Inferior parietal cortex (tissue), 1 donor: ENCODE measurements at regions not wholly inside any gene's neighbourhood (a gene's known extent, or its start where the extent isn't known, plus 50 kb on each side); places are given as distances from the start of the nearest gene placed in this dataset.
"Not testable (repeated sequence)": the region's sequence is repeated elsewhere in the genome, so short reads cannot be mapped to it uniquely, and the experiment has no call there.

Experiments used
- DNase-seq: peaks from one replicate; pipeline ENCODE4 v3.0.0-alpha.2; 2016; ENCODE audit errors: extremely low spot score

GRCh38 chr5:142542078-142542477 is 143.8 kb downstream of the FGF1 start:
- no peak for DNase-seq

DNA sequence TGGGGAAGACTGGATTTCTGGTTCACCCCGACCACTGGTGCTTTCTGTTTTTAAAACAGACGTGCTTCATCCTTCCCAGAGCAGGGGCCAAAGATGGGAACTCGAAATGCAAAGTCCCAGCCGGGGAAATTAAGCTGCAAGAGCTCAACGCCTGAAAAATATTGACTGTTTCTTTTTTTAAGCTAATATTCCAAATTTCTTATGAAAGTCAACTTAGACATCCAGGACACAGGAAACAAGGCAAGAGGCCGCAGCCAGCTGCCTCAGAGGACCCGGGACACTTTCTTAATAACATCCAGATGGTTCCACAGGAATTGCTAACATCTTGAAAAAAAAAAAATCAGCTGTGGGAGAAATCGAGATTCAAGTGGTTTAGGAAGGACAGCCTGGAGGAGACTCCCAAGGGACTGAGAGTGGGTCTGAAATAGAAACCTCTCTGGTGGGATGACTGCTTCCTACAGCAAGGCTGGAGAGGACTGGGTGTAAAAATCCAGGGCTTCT is 144.9 kb downstream of the FGF1 start:
- no peak for DNase-seq

DNA sequence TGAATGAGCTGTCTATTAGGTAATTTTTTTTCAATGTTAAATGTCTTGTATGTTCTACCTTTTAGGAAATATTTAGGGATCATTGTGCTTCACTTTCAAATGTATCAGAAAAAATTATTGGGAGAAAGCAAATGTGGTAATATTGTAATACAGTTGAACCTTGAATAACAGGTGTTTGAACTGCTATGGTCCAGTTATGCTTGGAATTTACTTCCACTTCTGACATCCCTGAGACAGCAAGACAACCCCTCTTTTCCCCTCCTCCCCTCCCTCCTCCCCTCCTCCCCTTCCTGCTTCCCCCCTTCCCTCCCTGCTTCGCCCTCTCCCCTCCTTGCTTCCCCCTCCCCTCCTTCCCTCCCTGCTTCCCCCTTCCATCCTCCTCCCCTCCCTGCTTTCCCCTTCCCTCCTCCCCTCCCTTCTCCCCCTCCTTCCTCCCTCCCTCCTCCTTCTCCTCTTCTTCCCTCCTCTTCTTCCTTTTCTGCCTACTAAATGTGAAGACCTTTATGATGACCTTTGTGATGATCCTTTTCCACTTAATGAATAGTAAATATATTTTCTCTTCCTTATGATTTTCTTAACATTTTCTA is 146.6 kb downstream of the FGF1 start:
- no peak for DNase-seq

- DNase-seq: no peak
These were observed 148.0 kb downstream of the FGF1 start for GRCh38 chr5:142537938-142538337.

GRCh38 chr5:142532781-142533176 is 153.1 kb downstream of the FGF1 start:
- DNase-seq: no peak

DNA sequence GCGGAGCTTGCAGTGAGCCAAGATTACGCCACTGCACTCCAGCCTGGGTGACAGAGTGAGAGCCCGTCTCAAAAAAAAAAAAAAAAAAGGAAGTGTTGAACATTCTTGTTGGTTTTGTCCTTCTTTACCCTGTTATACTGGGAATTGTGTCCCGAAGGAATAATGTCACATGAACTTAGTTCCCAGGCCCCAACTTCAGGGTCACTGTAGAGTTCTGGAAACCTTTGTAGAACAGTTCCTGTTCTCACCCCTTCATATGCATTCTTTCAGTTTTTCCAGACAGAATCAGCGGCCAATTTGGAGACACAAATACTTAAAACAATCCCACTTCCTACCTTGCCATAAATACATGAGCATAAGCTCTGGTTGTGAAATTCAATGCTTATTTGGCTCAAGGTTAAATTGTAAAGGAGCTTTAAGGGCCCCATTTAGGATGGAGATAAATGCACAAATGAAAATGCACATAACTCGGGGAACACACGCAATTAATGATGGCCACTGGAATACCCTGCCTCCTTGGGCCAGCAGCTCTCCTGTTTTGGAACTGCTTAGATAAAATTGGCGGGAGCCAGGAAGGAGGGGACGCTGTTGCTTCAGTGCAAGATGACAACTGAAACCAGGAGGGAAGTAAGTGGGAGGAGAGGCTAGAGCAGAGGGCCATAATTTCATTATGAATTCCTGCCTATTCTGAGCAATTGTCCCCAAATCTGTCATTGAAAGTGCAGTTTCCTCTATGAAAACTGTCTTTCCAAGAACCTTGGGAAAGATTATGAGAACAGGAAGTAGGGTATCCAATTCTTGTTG is 153.7 kb downstream of the FGF1 start:
- no peak for DNase-seq

GRCh38 chr5:142530904-142531303 is 155.0 kb downstream of the FGF1 start:
- no peak for DNase-seq

DNA sequence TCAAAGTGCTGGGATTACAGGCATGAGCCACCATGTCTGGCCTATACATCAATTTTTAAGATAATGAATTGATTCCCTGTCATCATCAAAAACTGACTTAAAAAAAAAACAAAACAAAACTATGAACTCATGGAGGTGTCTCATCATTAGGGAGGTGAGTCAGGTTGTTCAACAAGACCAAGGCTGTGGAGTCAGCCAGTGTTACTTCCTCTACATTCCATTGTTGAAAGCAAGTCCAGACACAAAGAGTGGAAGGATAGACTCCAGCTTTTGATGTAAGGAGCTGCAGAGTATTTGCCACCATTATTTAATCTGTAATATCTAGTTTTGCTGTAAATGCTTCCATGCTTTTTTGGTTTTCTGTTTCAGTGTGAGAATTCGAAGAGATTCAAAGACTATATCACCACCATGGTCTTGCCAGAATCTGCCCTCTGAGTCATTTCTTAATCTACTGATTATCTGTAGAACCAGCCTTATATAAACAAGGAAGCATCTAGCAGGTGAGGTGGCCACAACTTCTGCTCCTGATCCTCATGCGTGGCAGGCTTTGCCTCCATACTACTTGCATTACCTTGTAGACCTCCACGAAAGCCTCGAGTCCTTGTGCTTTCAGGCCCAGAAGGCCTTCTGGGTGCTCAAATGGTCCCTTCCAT is 156.1 kb downstream of the FGF1 start:
- no peak for DNase-seq

- DNase-seq: no peak
These were observed 158.1 kb downstream of the FGF1 start for GRCh38 chr5:142527664-142528295.

- DNase-seq: no peak
These were observed 158.7 kb downstream of the FGF1 start for GRCh38 chr5:142527234-142527633.

GRCh38 chr5:142522983-142523382 is 162.9 kb downstream of the FGF1 start:
- no peak for DNase-seq

DNA sequence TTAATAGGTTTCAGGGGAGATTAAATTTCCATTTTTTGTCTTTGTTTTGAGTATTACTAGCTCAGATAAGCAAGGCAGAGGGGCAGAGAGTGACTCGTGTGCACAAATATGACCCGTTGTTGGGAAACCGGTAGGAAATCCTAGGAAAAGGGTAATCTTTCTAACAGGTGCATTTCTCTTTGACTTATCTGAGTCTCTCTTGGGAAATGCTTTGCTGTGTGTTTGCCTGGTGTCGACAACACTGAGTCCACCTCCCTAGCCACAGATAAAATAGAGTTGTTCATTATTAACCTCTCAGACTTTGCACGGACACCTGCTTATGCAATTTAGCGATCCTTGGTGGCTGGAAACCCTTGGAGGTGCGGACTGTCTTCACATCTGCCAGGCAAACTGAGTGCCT is 164.2 kb downstream of the FGF1 start:
- no peak for DNase-seq

DNA sequence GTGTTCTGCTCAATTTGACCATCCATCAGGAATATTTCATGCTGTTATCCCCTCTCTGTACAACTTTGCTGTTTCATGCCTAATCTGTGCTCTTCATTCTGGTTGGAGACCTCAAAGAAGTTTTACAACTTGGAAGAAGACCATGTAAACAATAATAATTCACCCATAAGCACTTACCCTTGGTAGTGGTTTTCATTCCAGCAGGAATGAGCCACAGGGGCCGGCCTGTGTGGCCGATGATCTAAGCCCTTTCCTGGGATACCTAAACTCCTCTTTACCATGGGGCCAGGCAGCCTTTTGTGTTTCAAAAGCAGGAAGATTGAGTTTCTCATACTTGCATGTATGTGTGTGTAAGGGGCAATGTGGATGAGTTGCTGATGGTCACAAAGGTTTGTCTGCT is 165.0 kb downstream of the FGF1 start:
- no peak for DNase-seq

DNA sequence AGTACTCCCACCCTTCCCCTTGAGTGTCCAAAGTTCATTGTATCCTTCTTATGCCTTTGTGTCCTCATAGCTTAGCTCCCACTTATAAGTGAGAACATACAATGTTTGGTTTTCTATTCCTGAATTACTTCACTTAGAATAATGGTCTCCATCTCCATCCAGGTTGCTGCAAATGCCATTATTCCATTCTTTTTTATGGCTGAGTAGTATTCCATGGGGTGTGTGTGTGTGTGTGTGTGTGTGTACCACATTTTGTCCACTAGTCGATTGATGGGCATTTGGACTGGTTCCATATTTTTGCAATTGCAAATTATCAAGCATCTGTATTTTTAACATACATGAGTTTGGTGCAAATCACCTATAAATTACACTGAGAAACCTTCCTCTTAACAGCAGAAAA is 166.0 kb downstream of the FGF1 start:
- DNase-seq: not testable (repeated sequence)

GRCh38 chr5:142517840-142518239 is 168.1 kb downstream of the FGF1 start:
- no peak for DNase-seq

GRCh38 chr5:142516732-142517131 is 169.2 kb downstream of the FGF1 start:
- no peak for DNase-seq

- DNase-seq: no peak
These were observed 170.9 kb downstream of the FGF1 start for GRCh38 chr5:142515036-142515435.

DNA sequence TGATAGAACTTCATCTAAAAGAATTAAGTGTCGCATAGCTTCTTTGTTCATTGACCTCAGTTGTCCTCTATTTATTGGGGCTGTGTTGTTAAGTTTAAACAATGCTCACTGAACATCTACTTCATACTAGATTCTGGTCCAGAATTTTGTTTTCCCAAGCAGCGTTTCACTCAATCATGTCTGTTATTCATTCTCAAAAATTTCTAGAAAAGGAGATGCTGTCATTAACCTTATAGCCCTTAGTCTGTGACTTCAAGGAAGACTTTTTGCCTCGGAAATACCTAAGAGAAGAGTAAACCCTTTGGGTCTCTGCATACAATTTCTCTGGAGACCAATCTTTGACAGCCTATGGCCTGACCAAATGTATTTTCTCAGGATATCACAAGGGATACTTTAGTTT is 171.7 kb downstream of the FGF1 start:
- no peak for DNase-seq

DNA sequence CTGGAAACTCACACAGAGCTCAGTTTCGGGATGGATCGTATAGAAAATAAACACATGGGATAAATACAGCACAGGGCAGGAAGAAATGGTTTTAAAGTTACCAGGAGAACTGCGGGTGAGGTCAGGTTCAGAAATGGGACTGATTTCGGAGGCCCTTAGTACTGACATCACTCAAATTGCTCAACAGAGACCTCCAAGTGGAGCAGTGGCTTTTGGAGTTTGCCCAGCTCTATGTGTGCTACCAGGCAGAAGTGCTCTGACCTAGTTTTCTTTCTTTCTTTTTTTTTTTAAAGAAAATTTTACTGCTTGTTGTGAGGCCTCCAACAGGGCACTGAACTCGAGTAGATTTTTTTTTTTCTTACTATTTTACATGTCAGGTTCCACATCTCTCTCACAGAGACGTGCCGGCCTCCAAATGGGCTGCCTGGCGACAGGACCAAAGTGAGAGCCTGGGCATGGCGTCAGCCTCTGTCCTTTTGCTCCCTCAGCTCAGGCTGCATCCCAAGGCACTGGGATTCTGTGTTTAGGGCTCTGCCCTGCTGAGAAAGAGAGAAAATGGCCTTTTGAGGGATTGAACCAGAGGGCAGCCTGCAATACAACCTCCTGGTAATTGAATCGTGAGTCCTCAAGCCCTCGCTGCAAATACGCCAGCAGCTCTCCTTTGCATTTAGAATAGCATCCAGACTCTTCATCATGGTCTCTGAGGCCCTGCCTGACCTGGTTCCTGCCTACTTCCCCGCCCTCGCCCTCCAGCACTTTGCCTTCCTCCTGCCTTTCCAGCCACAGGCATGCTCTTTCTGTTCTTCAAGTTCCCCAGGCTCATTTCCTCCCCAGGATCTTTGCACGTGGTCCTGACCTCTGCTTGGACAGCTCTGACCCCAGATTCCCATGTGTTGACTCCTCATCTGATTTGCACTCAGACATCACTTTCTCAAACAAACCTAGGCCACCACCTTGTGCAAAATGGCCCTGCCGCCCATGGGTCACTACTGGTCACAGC is 173.5 kb downstream of the FGF1 start:
- DNase-seq: no peak

GRCh38 chr5:142511358-142511757 is 174.5 kb downstream of the FGF1 start:
- DNase-seq: no peak

DNA sequence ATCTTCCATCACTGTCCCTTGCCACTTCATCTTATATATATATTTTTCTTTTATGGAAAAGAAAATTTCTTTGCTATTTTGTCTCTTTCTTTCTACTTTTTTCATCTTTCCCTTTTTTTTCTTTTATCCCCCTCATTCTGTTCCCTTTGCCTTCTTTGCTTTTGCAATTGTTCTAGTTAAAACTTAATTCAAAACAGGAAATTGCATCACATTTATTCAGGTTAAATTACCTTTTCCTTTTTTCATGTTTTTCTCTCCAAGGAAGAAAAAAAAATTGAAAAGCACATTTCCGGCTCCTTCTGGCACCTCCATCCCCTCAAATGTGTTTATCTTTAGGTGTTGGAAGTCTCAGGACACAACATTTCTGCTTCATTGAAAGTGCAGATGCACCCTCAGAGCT is 176.9 kb downstream of the FGF1 start:
- DNase-seq: no peak
